ENCODE measurements at regions not wholly inside any gene's neighbourhood (a gene's known extent, or its start where the extent isn't known, plus 50 kb on each side); places are given as distances from the start of the nearest gene placed in this dataset.

DNA sequence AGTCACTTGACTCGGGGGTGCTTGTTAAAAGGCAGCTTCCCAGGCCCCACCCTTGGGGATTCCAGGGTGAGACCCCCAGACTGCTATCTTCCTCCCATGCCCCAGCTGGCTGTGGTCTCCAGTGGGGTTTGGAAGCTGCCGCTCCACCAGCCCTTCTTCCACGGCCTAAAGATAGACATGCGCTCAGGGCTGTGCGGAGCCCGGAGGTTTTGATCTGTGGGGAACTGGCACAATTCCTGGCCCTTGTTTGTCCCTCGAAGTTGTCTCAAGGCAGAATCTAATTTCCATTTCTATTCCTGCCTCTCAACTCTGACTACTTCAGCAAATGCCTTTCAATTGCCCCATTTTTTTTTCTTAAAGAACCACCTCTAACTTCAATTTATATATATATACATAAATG, 120.7 kb upstream of the SRSF6 start:
- no peak for TF ChIP-seq ZNF668 (CRISPR knock-in tag; IDR thresholded peaks at IDR 0.05)
- no peak for TF ChIP-seq PRMT5 (CRISPR knock-in tag; IDR thresholded peaks at IDR 0.05)
- no peak for TF ChIP-seq E4F1 (CRISPR knock-in tag; IDR thresholded peaks at IDR 0.05; ENCODE audit: borderline replicate concordance)
- no peak for TF ChIP-seq CEBPB (tag; IDR thresholded peaks at IDR 0.05)
- TF ChIP-seq, protein P1, sequence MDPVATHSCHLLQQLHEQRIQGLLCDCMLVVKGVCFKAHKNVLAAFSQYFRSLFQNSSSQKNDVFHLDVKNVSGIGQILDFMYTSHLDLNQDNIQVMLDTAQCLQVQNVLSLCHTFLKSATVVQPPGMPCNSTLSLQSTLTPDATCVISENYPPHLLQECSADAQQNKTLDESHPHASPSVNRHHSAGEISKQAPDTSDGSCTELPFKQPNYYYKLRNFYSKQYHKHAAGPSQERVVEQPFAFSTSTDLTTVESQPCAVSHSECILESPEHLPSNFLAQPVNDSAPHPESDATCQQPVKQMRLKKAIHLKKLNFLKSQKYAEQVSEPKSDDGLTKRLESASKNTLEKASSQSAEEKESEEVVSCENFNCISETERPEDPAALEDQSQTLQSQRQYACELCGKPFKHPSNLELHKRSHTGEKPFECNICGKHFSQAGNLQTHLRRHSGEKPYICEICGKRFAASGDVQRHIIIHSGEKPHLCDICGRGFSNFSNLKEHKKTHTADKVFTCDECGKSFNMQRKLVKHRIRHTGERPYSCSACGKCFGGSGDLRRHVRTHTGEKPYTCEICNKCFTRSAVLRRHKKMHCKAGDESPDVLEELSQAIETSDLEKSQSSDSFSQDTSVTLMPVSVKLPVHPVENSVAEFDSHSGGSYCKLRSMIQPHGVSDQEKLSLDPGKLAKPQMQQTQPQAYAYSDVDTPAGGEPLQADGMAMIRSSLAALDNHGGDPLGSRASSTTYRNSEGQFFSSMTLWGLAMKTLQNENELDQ (CRISPR knock-in tag; IDR thresholded peaks at IDR 0.05; ENCODE audit: borderline replicate concordance): no peak
- no peak for TF ChIP-seq ZNF589 (CRISPR knock-in tag; IDR thresholded peaks at IDR 0.05; ENCODE audit: low read depth)
- TF ChIP-seq, protein P2, sequence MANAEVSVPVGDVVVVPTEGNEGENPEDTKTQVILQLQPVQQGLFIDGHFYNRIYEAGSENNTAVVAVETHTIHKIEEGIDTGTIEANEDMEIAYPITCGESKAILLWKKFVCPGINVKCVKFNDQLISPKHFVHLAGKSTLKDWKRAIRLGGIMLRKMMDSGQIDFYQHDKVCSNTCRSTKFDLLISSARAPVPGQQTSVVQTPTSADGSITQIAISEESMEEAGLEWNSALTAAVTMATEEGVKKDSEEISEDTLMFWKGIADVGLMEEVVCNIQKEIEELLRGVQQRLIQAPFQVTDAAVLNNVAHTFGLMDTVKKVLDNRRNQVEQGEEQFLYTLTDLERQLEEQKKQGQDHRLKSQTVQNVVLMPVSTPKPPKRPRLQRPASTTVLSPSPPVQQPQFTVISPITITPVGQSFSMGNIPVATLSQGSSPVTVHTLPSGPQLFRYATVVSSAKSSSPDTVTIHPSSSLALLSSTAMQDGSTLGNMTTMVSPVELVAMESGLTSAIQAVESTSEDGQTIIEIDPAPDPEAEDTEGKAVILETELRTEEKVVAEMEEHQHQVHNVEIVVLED (CRISPR knock-in tag; IDR thresholded peaks at IDR 0.05): no peak
- TF ChIP-seq HCFC1 (IDR thresholded peaks at IDR 0.05; ENCODE audit: low read depth, low read length): no peak
- TF ChIP-seq ZFP36 (IDR thresholded peaks at IDR 0.05; ENCODE audit: low read depth, low read length, partially characterized antibody): no peak
- no peak for TF ChIP-seq CTCF (IDR thresholded peaks at IDR 0.05 in 2 of 3, conservative IDR thresholded peaks at IDR 0.05 in 1 of 3; ENCODE audit: insufficient read depth in 2 of 3, low read depth in 1 of 3, low read length in 3 of 3)
- no peak for TF ChIP-seq ARID2 (IDR thresholded peaks at IDR 0.05)
- TF ChIP-seq SMAD4 (CRISPR knock-in tag; conservative IDR thresholded peaks at IDR 0.05): no peak
- no peak for TF ChIP-seq SMC3 (conservative IDR thresholded peaks at IDR 0.05; ENCODE audit: insufficient read depth, low read depth, low read length)
